ENCODE measurements at regions not wholly inside any gene's neighbourhood (a gene's known extent, or its start where the extent isn't known, plus 50 kb on each side); places are given as distances from the start of the nearest gene placed in this dataset.

- TF ChIP-seq CTCF (IDR thresholded peaks at IDR 0.05) = no peak
- no peak for TF ChIP-seq POLR2A (IDR thresholded peaks at IDR 0.05)
- no peak for TF ChIP-seq EP300 (IDR thresholded peaks at IDR 0.05)
These were observed 81.8 kb upstream of the SH3BP4 start for GRCh38 chr2:234869969-234870368.

All from tibial nerve (tissue), 4 donors.